ENCODE measurements at regions not wholly inside any gene's neighbourhood (a gene's known extent, or its start where the extent isn't known, plus 50 kb on each side); places are given as distances from the start of the nearest gene placed in this dataset.

- 100% methylated on average over 1 of the region's 2 CpGs; no CpG with 5 or more reads in 1 of the 2 donors for WGBS, 2 donors (ENCODE audit: extremely low coverage in 2 of 2, insufficient read length in 2 of 2, insufficient replicate concordance in 1 of 2)
- DNase-seq (ENCODE audit: low spot score) = no peak
Observed at GRCh38 chr2:4973973-4974372, 718.2 kb upstream of the SOX11 start.

GRCh38 chr2:4976407-4976806 is 715.8 kb upstream of the SOX11 start:
- Histone ChIP-seq H3K79me1 (ENCODE audit: low read depth, low read length) (peaks cover 4% of the 10 kb centered on the region), H2AFZ (ENCODE audit: low read length) (no peak overlapping the region), H3K4me1 (ENCODE audit: control insufficient read depth in 2 of 2, insufficient read depth in 1 of 2, low read depth in 1 of 2, low read length in 2 of 2) (peaks cover 4 to 7% of the 10 kb centered on the region in 2 donors), H3K4me3 (ENCODE audit: low read length in 2 of 2) (no peak overlapping the region), H3K27me3 (ENCODE audit: control insufficient read depth in 3 of 3, insufficient read depth in 3 of 3, low read depth in 1 of 3, low read length in 3 of 3) (peaks cover 0 to 6% (median 0%) of the 10 kb centered on the region in 3 experiments), H3K14ac (ENCODE audit: low read length) (no peak overlapping the region), H3K36me3 (replicated peaks in 1 of 2; ENCODE audit: control insufficient read depth in 2 of 2, insufficient read depth in 2 of 2, low read length in 2 of 2) (no peaks in the 10 kb centered on the region), H3K9ac (ENCODE audit: low read depth, low read length, poor library complexity) (no peak overlapping the region), H3K27ac (replicated peaks; ENCODE audit: low read length) (no peak overlapping the region), H3K23ac (ENCODE audit: low read depth, low read length, poor library complexity) (no peak overlapping the region), H3K9me3 (replicated peaks in 1 of 2; ENCODE audit: control insufficient read depth in 2 of 2, insufficient read depth in 1 of 2, low read depth in 1 of 2, low read length in 2 of 2) (peaks cover 0 to 8% of the 10 kb centered on the region in 2 donors), H3K18ac (ENCODE audit: low read length) (no peak overlapping the region), H2BK15ac (ENCODE audit: low read length) (no peak overlapping the region), H2BK120ac (ENCODE audit: low read depth, low read length) (no peak overlapping the region), H3K4ac (ENCODE audit: low read length) (no peak overlapping the region), H2BK12ac (ENCODE audit: low read length) (no peak overlapping the region), H2AK5ac (ENCODE audit: low read depth, low read length) (no peak overlapping the region), H3K4me2 (ENCODE audit: insufficient read depth, low read length, poor library complexity, severe bottlenecking) (no peak overlapping the region), H4K91ac (ENCODE audit: low read depth, low read length, poor library complexity) (no peak overlapping the region), H4K8ac (ENCODE audit: low read depth, low read length) (no peak overlapping the region), H2BK5ac (ENCODE audit: low read length) (no peak overlapping the region)
- WGBS, 2 donors (ENCODE audit: extremely low coverage in 2 of 2, insufficient read length in 2 of 2, insufficient replicate concordance in 1 of 2) = no CpG with 5 or more reads among the region's 7 CpGs
- no peak for DNase-seq (ENCODE audit: low spot score)

More at GRCh38 chr2:4973973-4974372, 718.2 kb upstream of the SOX11 start:
- peak overlapping the region; percentile 92 for H3K23ac ChIP-seq (ENCODE audit: low read depth, low read length, poor library complexity)
- H3K4me2 ChIP-seq (ENCODE audit: insufficient read depth, low read length, poor library complexity, severe bottlenecking) = no peak overlapping the region
- H2BK5ac ChIP-seq (ENCODE audit: low read length) = no peak overlapping the region
- peak overlapping the region; percentile 98 for H3K4ac ChIP-seq (ENCODE audit: low read length)
- H2BK12ac ChIP-seq (ENCODE audit: low read length) = peak overlapping the region; percentile 88
- H3K27me3 ChIP-seq (ENCODE audit: control insufficient read depth in 3 of 3, insufficient read depth in 3 of 3, low read depth in 1 of 3, low read length in 3 of 3) = peaks cover 0 to 6% (median 0%) of the 10 kb centered on the region in 3 experiments
- peak overlapping the region; percentile 99 for H3K14ac ChIP-seq (ENCODE audit: low read length)
- H3K36me3 ChIP-seq (replicated peaks in 1 of 2; ENCODE audit: control insufficient read depth in 2 of 2, insufficient read depth in 2 of 2, low read length in 2 of 2) = no peaks in the 10 kb centered on the region
- H4K91ac ChIP-seq (ENCODE audit: low read depth, low read length, poor library complexity) = peak overlapping the region; percentile 61
- H2BK15ac ChIP-seq (ENCODE audit: low read length) = peak overlapping the region; percentile 82
- peak overlapping the region; percentile 92 for H2AK5ac ChIP-seq (ENCODE audit: low read depth, low read length)
- peak overlapping the region; percentile 39 for H3K9ac ChIP-seq (ENCODE audit: low read depth, low read length, poor library complexity)
- peak overlapping the region; percentile 76 for H3K18ac ChIP-seq (ENCODE audit: low read length)
- no peak overlapping the region for H2AFZ ChIP-seq (ENCODE audit: low read length)
- peak overlapping the region; percentile 53 for H4K8ac ChIP-seq (ENCODE audit: low read depth, low read length)
- peaks cover 0 to under 1% of the 10 kb centered on the region in 2 donors for H3K4me1 ChIP-seq (ENCODE audit: control insufficient read depth in 2 of 2, insufficient read depth in 1 of 2, low read depth in 1 of 2, low read length in 2 of 2)
- peaks cover 0 to 8% of the 10 kb centered on the region in 2 donors for H3K9me3 ChIP-seq (replicated peaks in 1 of 2; ENCODE audit: control insufficient read depth in 2 of 2, insufficient read depth in 1 of 2, low read depth in 1 of 2, low read length in 2 of 2)
- H3K79me1 ChIP-seq (ENCODE audit: low read depth, low read length) = peaks cover 4% of the 10 kb centered on the region
- peak overlapping the region; percentile 78 for H2BK120ac ChIP-seq (ENCODE audit: low read depth, low read length)
- H3K4me3 ChIP-seq (ENCODE audit: low read length in 2 of 2) = peak overlapping the region in 1 of 2 donors; percentile 72
- no peak overlapping the region for H3K27ac ChIP-seq (replicated peaks; ENCODE audit: low read length)

GRCh38 chr2:4979111-4979510 is 713.1 kb upstream of the SOX11 start:
- Histone ChIP-seq H3K4ac (ENCODE audit: low read length) (no peak overlapping the region), H3K18ac (ENCODE audit: low read length) (no peak overlapping the region), H3K9me3 (replicated peaks in 1 of 2; ENCODE audit: control insufficient read depth in 2 of 2, insufficient read depth in 1 of 2, low read depth in 1 of 2, low read length in 2 of 2) (peaks cover 0 to 2% of the 10 kb centered on the region in 2 donors), H3K14ac (ENCODE audit: low read length) (no peak overlapping the region), H2BK5ac (ENCODE audit: low read length) (no peak overlapping the region), H3K27ac (replicated peaks; ENCODE audit: low read length) (no peak overlapping the region), H2BK120ac (ENCODE audit: low read depth, low read length) (no peak overlapping the region), H3K79me1 (ENCODE audit: low read depth, low read length) (peaks cover 1% of the 10 kb centered on the region), H2BK12ac (ENCODE audit: low read length) (no peak overlapping the region), H3K4me3 (ENCODE audit: low read length in 2 of 2) (no peak overlapping the region), H4K91ac (ENCODE audit: low read depth, low read length, poor library complexity) (no peak overlapping the region), H3K4me1 (ENCODE audit: control insufficient read depth in 2 of 2, insufficient read depth in 1 of 2, low read depth in 1 of 2, low read length in 2 of 2) (peaks cover 4 to 7% of the 10 kb centered on the region in 2 donors), H3K9ac (ENCODE audit: low read depth, low read length, poor library complexity) (no peak overlapping the region), H2AK5ac (ENCODE audit: low read depth, low read length) (no peak overlapping the region), H3K23ac (ENCODE audit: low read depth, low read length, poor library complexity) (no peak overlapping the region), H3K4me2 (ENCODE audit: insufficient read depth, low read length, poor library complexity, severe bottlenecking) (no peak overlapping the region), H3K27me3 (ENCODE audit: control insufficient read depth in 3 of 3, insufficient read depth in 3 of 3, low read depth in 1 of 3, low read length in 3 of 3) (no peaks in the 10 kb centered on the region), H4K8ac (ENCODE audit: low read depth, low read length) (no peak overlapping the region), H3K36me3 (replicated peaks in 1 of 2; ENCODE audit: control insufficient read depth in 2 of 2, insufficient read depth in 2 of 2, low read length in 2 of 2) (no peaks in the 10 kb centered on the region), H2AFZ (ENCODE audit: low read length) (no peak overlapping the region), H2BK15ac (ENCODE audit: low read length) (no peak overlapping the region)
- WGBS, 2 donors (ENCODE audit: extremely low coverage in 2 of 2, insufficient read length in 2 of 2, insufficient replicate concordance in 1 of 2) = no CpG with 5 or more reads among the region's 11 CpGs
- no peak for DNase-seq (ENCODE audit: low spot score)

GRCh38 chr2:4980995-4981394 is 711.2 kb upstream of the SOX11 start:
- Histone ChIP-seq H4K8ac (ENCODE audit: low read depth, low read length) (no peak overlapping the region), H3K4me1 (ENCODE audit: control insufficient read depth in 2 of 2, insufficient read depth in 1 of 2, low read depth in 1 of 2, low read length in 2 of 2) (peaks cover 4 to 7% of the 10 kb centered on the region in 2 donors), H2AK5ac (ENCODE audit: low read depth, low read length) (no peak overlapping the region), H3K4me3 (ENCODE audit: low read length in 2 of 2) (no peak overlapping the region), H3K27ac (replicated peaks; ENCODE audit: low read length) (no peak overlapping the region), H2AFZ (ENCODE audit: low read length) (no peak overlapping the region), H3K4me2 (ENCODE audit: insufficient read depth, low read length, poor library complexity, severe bottlenecking) (no peak overlapping the region), H2BK15ac (ENCODE audit: low read length) (no peak overlapping the region), H3K79me1 (ENCODE audit: low read depth, low read length) (no peaks in the 10 kb centered on the region), H2BK12ac (ENCODE audit: low read length) (no peak overlapping the region), H3K9me3 (replicated peaks in 1 of 2; ENCODE audit: control insufficient read depth in 2 of 2, insufficient read depth in 1 of 2, low read depth in 1 of 2, low read length in 2 of 2) (peaks cover 0 to 4% of the 10 kb centered on the region in 2 donors), H3K4ac (ENCODE audit: low read length) (no peak overlapping the region), H3K27me3 (ENCODE audit: control insufficient read depth in 3 of 3, insufficient read depth in 3 of 3, low read depth in 1 of 3, low read length in 3 of 3) (no peaks in the 10 kb centered on the region), H3K18ac (ENCODE audit: low read length) (no peak overlapping the region), H3K14ac (ENCODE audit: low read length) (no peak overlapping the region), H4K91ac (ENCODE audit: low read depth, low read length, poor library complexity) (no peak overlapping the region), H3K9ac (ENCODE audit: low read depth, low read length, poor library complexity) (no peak overlapping the region), H2BK120ac (ENCODE audit: low read depth, low read length) (no peak overlapping the region), H2BK5ac (ENCODE audit: low read length) (no peak overlapping the region), H3K23ac (ENCODE audit: low read depth, low read length, poor library complexity) (no peak overlapping the region), H3K36me3 (replicated peaks in 1 of 2; ENCODE audit: control insufficient read depth in 2 of 2, insufficient read depth in 2 of 2, low read length in 2 of 2) (no peaks in the 10 kb centered on the region)
- no CpG with 5 or more reads among the region's 5 CpGs for WGBS, 2 donors (ENCODE audit: extremely low coverage in 2 of 2, insufficient read length in 2 of 2, insufficient replicate concordance in 1 of 2)
- DNase-seq (ENCODE audit: low spot score) = no peak
